DOHH2 (cell line): ENCODE measurements at regions not wholly inside any gene's neighbourhood (a gene's known extent, or its start where the extent isn't known, plus 50 kb on each side); places are given as distances from the start of the nearest gene placed in this dataset.
A peak's percentile ranks its signal among the peaks of the same experiment; 100 is the strongest.

ENCODE experiments used
- H3F3A ChIP-seq: fragments of 200-600 bp; sonication (generic), shearing (Covaris generic); 2 replicates; pipeline ENCODE4 v1.6.0; 2016; ENCODE audit warnings: antibody characterized with exemption, mild to moderate bottlenecking; ENCODE audit not compliant: control insufficient read depth, insufficient read depth
- H3K27ac ChIP-seq: fragments of 200-600 bp; sonication (generic); 2 replicates; pipeline ENCODE4 v1.5.1; 2014; ENCODE audit warnings: low read depth, mild to moderate bottlenecking, low read length, moderate library complexity
- H3K27me3 ChIP-seq: fragments of 200-600 bp; sonication (generic); 2 replicates; pipeline ENCODE4 v1.6.1; 2014; ENCODE audit warnings: mild to moderate bottlenecking, low read length, mixed read lengths; ENCODE audit not compliant: control insufficient read depth
- H3K36me3 ChIP-seq: fragments of 200-600 bp; sonication (generic); 2 replicates; pipeline ENCODE4 v1.6.1; 2014; ENCODE audit warnings: mild to moderate bottlenecking, low read length, moderate library complexity, mixed read lengths; ENCODE audit not compliant: control insufficient read depth
- H3K4me1 ChIP-seq: fragments of 200-600 bp; sonication (generic); 2 replicates; pipeline ENCODE4 v1.6.1; 2014; ENCODE audit warnings: mild to moderate bottlenecking, low read length, mixed read lengths; ENCODE audit not compliant: control insufficient read depth
- H3K4me2 ChIP-seq: fragments of 200-600 bp; sonication (generic); 2 replicates; pipeline ENCODE4 v1.6.0; 2014; ENCODE audit warnings: mild to moderate bottlenecking, low read length, moderate library complexity
- H3K4me3 ChIP-seq: fragments of 200-600 bp; sonication (generic); 2 replicates; pipeline ENCODE4 v1.5.1; 2014; ENCODE audit warnings: mild to moderate bottlenecking, low read length, mixed read lengths
- H3K79me2 ChIP-seq: fragments of 200-600 bp; sonication (generic); 2 replicates; pipeline ENCODE4 v1.6.1; 2014; ENCODE audit warnings: mild to moderate bottlenecking, low read length, mixed read lengths; ENCODE audit not compliant: control insufficient read depth
- H3K9me2 ChIP-seq: fragments of 200-600 bp; sonication (generic); replicated peaks from 2 replicates; pipeline ENCODE4 v1.6.1; 2014; ENCODE audit warnings: mild to moderate bottlenecking, low read length, mixed read lengths; ENCODE audit not compliant: control insufficient read depth
- H3K9me3 ChIP-seq: fragments of 200-600 bp; sonication (generic); 2 replicates; pipeline ENCODE4 v1.6.1; 2014; ENCODE audit warnings: antibody characterized with exemption, low read length, mixed read lengths; ENCODE audit not compliant: control insufficient read depth, insufficient read depth
- H4K20me1 ChIP-seq: fragments of 200-600 bp; sonication (generic); 2 replicates; pipeline ENCODE4 v1.6.0; 2014; ENCODE audit warnings: low read depth, mild to moderate bottlenecking, antibody characterized with exemption, low read length, moderate library complexity; ENCODE audit not compliant: control insufficient read depth, insufficient read depth
- EZH2phosphoT487 ChIP-seq: fragments of 200-600 bp; sonication (generic); IDR thresholded peaks from 2 replicates; pipeline ENCODE4 v1.6.1; 2017; ENCODE audit warnings: borderline replicate concordance, mild to moderate bottlenecking, antibody characterized with exemption, low read length, moderate library complexity, mixed read lengths
- TF ChIP-seq, protein P1 (sequence below): fragments of 200-600 bp; sonication (generic); IDR thresholded peaks from one replicate; pipeline ENCODE4 v1.5.1; 2014; ENCODE audit warnings: antibody characterized with exemption, mild to moderate bottlenecking, low read depth, low read length; ENCODE audit not compliant: poor library complexity, severe bottlenecking

GRCh38 chr3:107942244-107942643 is 148.6 kb downstream of the CD47 start:
- H3K36me3 ChIP-seq: no peaks in the 10 kb centered on the region
- no peaks in the 10 kb centered on the region for H3F3A ChIP-seq
- H4K20me1 ChIP-seq: no peaks in the 10 kb centered on the region
- H3K9me3 ChIP-seq: no peaks in the 10 kb centered on the region
- H3K27ac ChIP-seq: no peak overlapping the region
- no peak overlapping the region for H3K4me3 ChIP-seq
- H3K9me2 ChIP-seq: no peaks in the 10 kb centered on the region
- no peaks in the 10 kb centered on the region for H3K4me1 ChIP-seq
- peaks cover 8% of the 10 kb centered on the region for H3K27me3 ChIP-seq
- TF ChIP-seq, protein P1, sequence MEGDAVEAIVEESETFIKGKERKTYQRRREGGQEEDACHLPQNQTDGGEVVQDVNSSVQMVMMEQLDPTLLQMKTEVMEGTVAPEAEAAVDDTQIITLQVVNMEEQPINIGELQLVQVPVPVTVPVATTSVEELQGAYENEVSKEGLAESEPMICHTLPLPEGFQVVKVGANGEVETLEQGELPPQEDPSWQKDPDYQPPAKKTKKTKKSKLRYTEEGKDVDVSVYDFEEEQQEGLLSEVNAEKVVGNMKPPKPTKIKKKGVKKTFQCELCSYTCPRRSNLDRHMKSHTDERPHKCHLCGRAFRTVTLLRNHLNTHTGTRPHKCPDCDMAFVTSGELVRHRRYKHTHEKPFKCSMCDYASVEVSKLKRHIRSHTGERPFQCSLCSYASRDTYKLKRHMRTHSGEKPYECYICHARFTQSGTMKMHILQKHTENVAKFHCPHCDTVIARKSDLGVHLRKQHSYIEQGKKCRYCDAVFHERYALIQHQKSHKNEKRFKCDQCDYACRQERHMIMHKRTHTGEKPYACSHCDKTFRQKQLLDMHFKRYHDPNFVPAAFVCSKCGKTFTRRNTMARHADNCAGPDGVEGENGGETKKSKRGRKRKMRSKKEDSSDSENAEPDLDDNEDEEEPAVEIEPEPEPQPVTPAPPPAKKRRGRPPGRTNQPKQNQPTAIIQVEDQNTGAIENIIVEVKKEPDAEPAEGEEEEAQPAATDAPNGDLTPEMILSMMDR: no peak
- TF ChIP-seq EZH2phosphoT487: no peak
- no peaks in the 10 kb centered on the region for H3K79me2 ChIP-seq
- no peak overlapping the region for H3K4me2 ChIP-seq

DNA sequence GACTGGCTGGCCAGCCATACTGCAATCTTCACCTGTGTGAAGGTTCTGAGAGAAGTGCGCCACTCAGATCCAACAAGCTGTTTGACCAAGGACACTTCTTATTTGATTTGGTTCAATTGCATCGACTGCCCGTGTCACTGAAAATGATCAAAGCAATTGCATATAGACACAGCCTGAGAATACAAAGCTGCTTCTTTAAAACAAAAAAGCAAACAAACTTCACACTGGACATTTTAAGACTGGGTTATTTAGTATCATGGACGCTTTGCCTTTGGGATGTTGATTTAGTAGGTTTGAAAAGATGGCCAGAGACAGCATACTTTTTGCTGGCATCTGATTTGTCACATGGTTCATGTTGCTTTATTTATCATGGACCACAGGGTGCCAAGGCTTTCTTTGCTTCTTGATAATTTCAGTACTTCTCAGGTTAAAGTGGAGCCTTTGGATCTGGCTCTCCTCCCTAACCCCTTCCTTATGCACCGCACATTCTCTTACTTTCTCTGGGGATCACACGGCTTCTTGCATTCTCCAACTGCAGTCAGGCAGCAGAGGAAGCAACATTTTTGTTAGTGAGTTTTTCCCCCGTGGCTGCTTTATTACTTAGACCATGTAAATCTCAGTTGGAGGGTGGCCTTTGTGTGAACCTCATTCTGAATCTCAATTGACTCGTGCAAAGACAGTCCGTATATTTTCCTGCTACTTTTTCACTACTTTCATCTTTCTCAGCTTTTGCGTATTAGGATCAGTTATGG is 151.0 kb downstream of the CD47 start:
- H3K4me1 ChIP-seq: no peaks in the 10 kb centered on the region
- H3K36me3 ChIP-seq: no peaks in the 10 kb centered on the region
- no peaks in the 10 kb centered on the region for H3K9me2 ChIP-seq
- no peak overlapping the region for H3K4me2 ChIP-seq
- H3K4me3 ChIP-seq: no peak overlapping the region
- no peaks in the 10 kb centered on the region for H3K79me2 ChIP-seq
- H3F3A ChIP-seq: no peaks in the 10 kb centered on the region
- H4K20me1 ChIP-seq: no peaks in the 10 kb centered on the region
- TF ChIP-seq, protein P1: no peak
- TF ChIP-seq EZH2phosphoT487: no peak
- peaks cover 8% of the 10 kb centered on the region for H3K27me3 ChIP-seq
- H3K27ac ChIP-seq: no peak overlapping the region
- H3K9me3 ChIP-seq: no peaks in the 10 kb centered on the region

DNA sequence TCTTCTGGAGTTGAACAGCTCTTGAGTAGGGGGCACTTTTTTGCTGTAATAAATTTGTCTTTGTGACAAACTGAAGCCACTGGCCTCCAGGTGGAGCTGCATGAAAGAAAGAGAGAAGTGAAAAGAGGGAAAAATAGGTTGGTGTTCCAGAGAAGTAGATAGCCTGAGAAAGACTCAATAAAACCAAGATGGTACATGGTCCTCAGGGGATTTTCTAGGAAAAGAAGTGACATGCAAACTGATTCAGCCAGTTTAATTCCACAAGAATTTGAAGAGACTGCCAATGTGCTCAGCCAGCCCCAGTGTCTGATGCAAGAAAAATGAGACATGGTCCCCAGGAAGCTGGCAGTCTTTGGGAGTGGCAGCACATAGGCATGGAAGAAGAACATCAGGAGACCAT is 152.7 kb downstream of the CD47 start:
- Histone ChIP-seq H3K4me1 (no peaks in the 10 kb centered on the region), H3F3A (no peaks in the 10 kb centered on the region), H3K79me2 (no peaks in the 10 kb centered on the region), H4K20me1 (no peaks in the 10 kb centered on the region), H3K27me3 (peaks cover 10% of the 10 kb centered on the region), H3K36me3 (no peaks in the 10 kb centered on the region), H3K9me3 (no peaks in the 10 kb centered on the region), H3K9me2 (no peaks in the 10 kb centered on the region), H3K27ac (no peak overlapping the region), H3K4me2 (no peak overlapping the region), H3K4me3 (no peak overlapping the region)
- TF ChIP-seq EZH2phosphoT487: no peak
- TF ChIP-seq, protein P1: peak; percentile 49

- no peaks in the 10 kb centered on the region for H3K79me2 ChIP-seq
- H4K20me1 ChIP-seq: no peaks in the 10 kb centered on the region
- no peaks in the 10 kb centered on the region for H3F3A ChIP-seq
- no peak overlapping the region for H3K4me3 ChIP-seq
- H3K4me2 ChIP-seq: no peak overlapping the region
- H3K9me2 ChIP-seq: no peaks in the 10 kb centered on the region
- H3K9me3 ChIP-seq: no peaks in the 10 kb centered on the region
- no peak for TF ChIP-seq EZH2phosphoT487
- TF ChIP-seq, protein P1: no peak
- no peak overlapping the region for H3K27ac ChIP-seq
- H3K27me3 ChIP-seq: peaks cover 2% of the 10 kb centered on the region; the same call in 1 of the 2 replicates
- H3K4me1 ChIP-seq: no peaks in the 10 kb centered on the region
- no peaks in the 10 kb centered on the region for H3K36me3 ChIP-seq
These were observed 156.0 kb downstream of the CD47 start for GRCh38 chr3:107934808-107935207.
